ENCODE measurements at regions not wholly inside any gene's neighbourhood (a gene's known extent, or its start where the extent isn't known, plus 50 kb on each side); places are given as distances from the start of the nearest gene placed in this dataset.

- TF ChIP-seq CHD7 (IDR thresholded peaks at IDR 0.05; ENCODE audit: insufficient replicate concordance, low read length) (no peak), SIX5 (IDR thresholded peaks at IDR 0.05; ENCODE audit: low read depth, low read length) (no peak), YY1 (IDR thresholded peaks at IDR 0.05; ENCODE audit: low read depth, low read length) (no peak), CTBP2 (IDR thresholded peaks at IDR 0.05; ENCODE audit: borderline replicate concordance, insufficient read depth, insufficient read length, low read length) (no peak)
Observed at GRCh38 chr12:130280231-130280630, 57.5 kb upstream of the PIWIL1 start (continued).

Data from H1 (cell line).